GM12865 (cell line): ENCODE measurements at regions not wholly inside any gene's neighbourhood (a gene's known extent, or its start where the extent isn't known, plus 50 kb on each side); places are given as distances from the start of the nearest gene placed in this dataset.

Source experiments
- DNase-seq: peaks from one replicate; pipeline ENCODE4 v3.0.0; 2010; ENCODE audit warnings: low read depth
- H3K4me3 ChIP-seq: 2 replicates; pipeline ENCODE4 v1.5.1; 2011; ENCODE audit warnings: mild to moderate bottlenecking, low read depth, low read length, control low read depth
- CTCF ChIP-seq: IDR thresholded peaks from 2 replicates; pipeline ENCODE4 v1.5.1; 2011; ENCODE audit warnings: low read length, control low read depth, low read depth, inconsistent platforms; ENCODE audit not compliant: insufficient read depth; ENCODE audit errors: missing control alignments

- no peak for DNase-seq
These were observed 97.2 kb downstream of the TDRD15 start for GRCh38 chr2:21220930-21221329.

GRCh38 chr2:21223618-21224017, 99.8 kb downstream of the TDRD15 start:
- TF ChIP-seq CTCF, result no peak
- DNase-seq, result no peak
- no peak overlapping the region for H3K4me3 ChIP-seq

More at GRCh38 chr2:21220930-21221329, 97.2 kb downstream of the TDRD15 start:
- TF ChIP-seq CTCF, result no peak
- no peak overlapping the region for H3K4me3 ChIP-seq

GRCh38 chr2:21228041-21228895, 104.5 kb downstream of the TDRD15 start:
- no peak overlapping the region for H3K4me3 ChIP-seq
- no peak for DNase-seq
- no peak for TF ChIP-seq CTCF

- no peak overlapping the region for H3K4me3 ChIP-seq
- no peak for TF ChIP-seq CTCF
- DNase-seq, result no peak
These were observed 105.5 kb downstream of the TDRD15 start for GRCh38 chr2:21229302-21229701.

- no peak for TF ChIP-seq CTCF
- no peak for DNase-seq
- H3K4me3 ChIP-seq, result no peak overlapping the region
These were observed 106.4 kb downstream of the TDRD15 start for GRCh38 chr2:21230140-21230539.

GRCh38 chr2:21231985-21232384, 108.2 kb downstream of the TDRD15 start:
- no peak for TF ChIP-seq CTCF
- no peak overlapping the region for H3K4me3 ChIP-seq

GRCh38 chr2:21233194-21233593, 109.4 kb downstream of the TDRD15 start:
- no peak overlapping the region for H3K4me3 ChIP-seq
- no peak for TF ChIP-seq CTCF
- DNase-seq, result no peak

More at GRCh38 chr2:21231985-21232384, 108.2 kb downstream of the TDRD15 start:
- DNase-seq, result no peak
